Medulla oblongata (tissue), 1 donor: ENCODE measurements at regions not wholly inside any gene's neighbourhood (a gene's known extent, or its start where the extent isn't known, plus 50 kb on each side); places are given as distances from the start of the nearest gene placed in this dataset.
A peak's percentile ranks its signal among the peaks of the same experiment; 100 is the strongest.
"Not testable (repeated sequence)": the region's sequence is repeated elsewhere in the genome, so short reads cannot be mapped to it uniquely, and the experiment has no call there.

Experiments
- DNase-seq: peaks from one replicate; pipeline ENCODE4 v3.0.0-alpha.2; 2015; ENCODE audit errors: extremely low spot score

GRCh38 chr6:71053475-71053874, 96.6 kb upstream of the B3GAT2 start:
- no peak for DNase-seq

- no peak for DNase-seq
These were observed 99.8 kb upstream of the B3GAT2 start for GRCh38 chr6:71056656-71057055.

- no peak for DNase-seq
These were observed 109.3 kb upstream of the B3GAT2 start for GRCh38 chr6:71066153-71066552.

GRCh38 chr6:71067816-71068215, 111.0 kb upstream of the B3GAT2 start:
- DNase-seq: no peak

- DNase-seq: no peak
These were observed 115.6 kb upstream of the B3GAT2 start for GRCh38 chr6:71072508-71072907.

- DNase-seq: no peak
These were observed 120.8 kb upstream of the B3GAT2 start for GRCh38 chr6:71077655-71078054.

GRCh38 chr6:71079677-71080076, 122.8 kb upstream of the B3GAT2 start:
- no peak for DNase-seq

GRCh38 chr6:71080133-71080532, 123.3 kb upstream of the B3GAT2 start:
- DNase-seq: no peak

GRCh38 chr6:71080826-71081225, 124.0 kb upstream of the B3GAT2 start:
- DNase-seq: no peak

GRCh38 chr6:71082033-71082650, 125.3 kb upstream of the B3GAT2 start:
- DNase-seq: no peak

- no peak for DNase-seq
These were observed 126.5 kb upstream of the B3GAT2 start for GRCh38 chr6:71083308-71083820.

- no peak for DNase-seq
These were observed 131.3 kb upstream of the B3GAT2 start for GRCh38 chr6:71088166-71088565.

GRCh38 chr6:71090217-71090616, 133.4 kb upstream of the B3GAT2 start:
- DNase-seq: no peak

- no peak for DNase-seq
These were observed 134.3 kb upstream of the B3GAT2 start for GRCh38 chr6:71091167-71091566.

- DNase-seq: no peak
These were observed 135.1 kb upstream of the B3GAT2 start for GRCh38 chr6:71091956-71092355.

GRCh38 chr6:71097264-71097663, 140.4 kb upstream of the B3GAT2 start:
- DNase-seq: not testable (repeated sequence)

GRCh38 chr6:71099649-71100048, 142.8 kb upstream of the B3GAT2 start:
- no peak for DNase-seq

GRCh38 chr6:71103130-71103529, 146.3 kb upstream of the B3GAT2 start:
- no peak for DNase-seq

GRCh38 chr6:71103641-71104040, 146.8 kb upstream of the B3GAT2 start:
- no peak for DNase-seq

GRCh38 chr6:71106276-71106675, 149.4 kb upstream of the B3GAT2 start:
- peak; percentile 45 for DNase-seq

GRCh38 chr6:71107911-71108420, 151.1 kb upstream of the B3GAT2 start:
- DNase-seq: peak; percentile 37

GRCh38 chr6:71114544-71114943, 157.7 kb upstream of the B3GAT2 start:
- DNase-seq: no peak

GRCh38 chr6:71114986-71115385, 158.1 kb upstream of the B3GAT2 start:
- no peak for DNase-seq

- DNase-seq: no peak
These were observed 162.7 kb upstream of the B3GAT2 start for GRCh38 chr6:71119560-71119959.
